ENCODE measurements at regions not wholly inside any gene's neighbourhood (a gene's known extent, or its start where the extent isn't known, plus 50 kb on each side); places are given as distances from the start of the nearest gene placed in this dataset.
"Not testable (repeated sequence)": the region's sequence is repeated elsewhere in the genome, so short reads cannot be mapped to it uniquely, and the experiment has no call there.

GRCh38 chr2:158866082-158866481 lies 71.0 kb downstream of the DAPL1 start:
- not testable (repeated sequence) for DNase-seq

DNA sequence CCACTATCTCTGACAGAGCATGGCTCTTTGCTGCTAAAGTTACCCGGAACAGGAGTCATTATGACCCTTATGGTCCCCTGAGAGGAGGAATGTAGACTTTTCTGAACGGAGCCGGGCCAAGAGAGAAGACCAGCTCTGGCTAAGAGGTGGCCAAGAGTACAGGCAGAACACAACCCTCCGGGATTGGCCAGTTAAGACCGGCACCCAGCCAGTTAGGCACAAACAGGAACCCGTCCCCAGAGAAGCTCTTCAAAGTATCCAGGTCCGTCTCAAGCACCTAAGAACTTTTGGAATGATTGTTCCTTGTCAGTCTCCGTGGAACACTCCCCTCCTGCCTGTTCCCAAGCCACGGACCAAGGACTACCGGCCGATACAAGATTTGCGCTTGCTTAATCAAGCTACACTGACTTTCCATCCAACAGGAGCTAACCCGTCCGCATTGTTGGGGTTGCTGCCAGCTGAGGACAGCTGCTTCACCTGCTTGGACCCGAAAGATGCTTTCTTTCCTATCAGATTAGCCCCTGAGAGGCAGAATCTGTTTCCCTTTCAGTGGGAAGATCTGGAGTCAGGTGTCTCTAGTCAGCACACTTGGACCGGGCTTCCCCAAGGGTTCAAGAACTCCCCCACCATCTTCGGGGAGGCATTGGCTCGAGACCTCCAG lies 72.5 kb downstream of the DAPL1 start:
- not testable (repeated sequence) for DNase-seq

- DNase-seq: not testable (repeated sequence)
These were observed 73.3 kb downstream of the DAPL1 start for GRCh38 chr2:158868386-158868785.

DNA sequence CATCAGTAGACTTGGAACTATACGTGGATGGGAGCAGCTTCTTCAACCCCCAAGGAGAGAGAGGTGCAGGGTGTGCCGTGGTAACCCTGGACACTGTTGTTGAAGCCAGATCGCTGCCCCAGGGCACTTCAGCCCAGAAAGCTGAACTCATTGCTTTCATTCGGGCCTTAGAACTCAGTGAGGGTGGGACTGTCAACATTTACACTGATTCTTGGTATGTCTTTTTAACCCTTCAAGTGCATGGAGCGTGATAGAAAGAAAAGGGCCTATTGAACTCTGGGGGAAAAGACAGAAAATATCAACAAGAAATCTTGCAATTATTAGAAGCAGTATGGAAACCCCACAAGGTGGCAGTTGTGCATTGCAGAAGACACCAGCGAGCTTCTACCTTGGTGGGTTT lies 74.0 kb downstream of the DAPL1 start:
- not testable (repeated sequence) for DNase-seq

DNA sequence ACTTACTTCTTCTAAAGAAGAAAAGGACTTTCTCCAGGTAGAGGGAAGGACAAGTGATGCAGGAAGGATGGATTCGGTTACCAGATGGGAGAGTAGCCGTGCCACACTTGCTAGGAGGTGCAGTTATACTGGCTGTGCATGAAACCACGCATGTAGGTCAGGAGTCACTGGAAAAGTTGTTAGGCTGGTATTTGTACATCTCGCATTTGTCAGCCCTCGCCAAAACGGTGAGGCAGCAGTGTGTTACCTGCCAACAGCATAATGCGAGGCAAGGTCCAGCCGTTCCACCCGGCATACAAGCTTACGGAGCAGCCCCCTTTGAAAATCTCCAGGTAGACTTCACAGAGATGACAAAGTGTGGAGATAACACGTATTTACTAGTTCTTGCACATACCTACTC lies 74.5 kb downstream of the DAPL1 start:
- not testable (repeated sequence) for DNase-seq

DNA sequence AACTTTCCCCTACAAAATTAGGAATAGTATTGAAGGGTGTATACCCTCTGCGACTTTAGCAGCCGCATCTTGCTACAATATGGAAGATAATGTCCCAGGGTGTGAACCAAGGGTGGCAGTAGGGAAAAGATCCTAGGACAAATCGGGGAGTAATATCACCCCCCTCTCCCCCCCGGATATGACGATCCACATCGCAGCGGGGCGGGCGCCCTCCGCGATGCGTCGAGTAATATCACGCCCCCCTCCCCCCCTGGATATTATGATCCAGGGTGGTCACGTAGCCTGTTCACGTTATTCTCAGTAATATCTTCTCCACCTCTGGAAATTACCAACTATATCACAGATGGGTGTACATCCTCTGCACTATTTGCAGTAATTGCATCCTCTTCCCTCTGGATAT lies 82.9 kb downstream of the DAPL1 start:
- no peak for DNase-seq

DNA sequence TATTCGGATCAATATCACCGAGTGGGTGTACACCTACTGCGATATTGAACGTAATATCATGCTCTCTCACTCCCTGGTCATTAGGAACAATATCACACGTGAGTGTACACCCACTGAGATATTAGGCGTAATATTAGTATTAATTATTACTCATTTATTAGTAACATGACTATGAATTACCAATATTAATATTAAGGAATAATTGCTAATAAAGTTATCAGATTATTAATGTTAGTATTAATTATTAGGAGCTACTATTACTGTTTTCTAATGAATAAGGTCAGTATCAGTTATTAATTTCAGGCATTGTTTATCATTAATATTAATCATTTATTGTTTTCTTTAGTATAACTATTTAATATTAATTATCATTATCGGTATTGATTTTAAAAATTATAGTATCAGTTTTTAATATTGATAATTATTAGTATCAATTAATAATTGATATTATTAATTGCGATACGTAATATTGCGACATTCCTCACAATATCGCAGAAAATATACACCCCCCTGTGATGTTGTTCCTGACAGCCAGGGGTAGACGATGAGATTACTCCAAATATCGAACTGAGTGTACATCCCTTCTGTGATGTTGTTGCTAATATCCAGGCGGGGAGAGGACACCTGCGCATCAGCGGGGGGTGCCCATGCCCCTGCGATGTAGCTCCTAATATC lies 84.2 kb downstream of the DAPL1 start:
- DNase-seq: no peak

- DNase-seq: no peak
These were observed 86.1 kb upstream of the TANC1 start for GRCh38 chr2:158882297-158882696.

DNA sequence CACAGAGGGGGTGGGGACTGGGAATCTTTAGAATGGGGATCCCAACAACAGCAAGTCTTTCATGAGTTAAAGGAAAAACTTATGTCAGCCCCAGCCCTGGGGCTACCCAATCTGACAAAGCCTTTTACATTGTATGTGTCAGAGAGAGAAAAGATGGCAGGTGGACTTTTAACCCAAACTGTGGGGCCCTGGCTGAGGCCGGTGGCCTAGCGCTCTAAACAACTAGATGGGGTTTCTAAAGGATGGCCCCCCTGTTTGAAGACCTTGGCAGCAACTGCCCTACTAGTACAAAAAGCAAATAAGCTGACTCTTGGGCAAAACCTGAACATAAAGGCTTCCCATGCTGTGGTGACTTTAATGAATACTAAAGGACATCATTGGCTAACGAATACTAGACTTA lies 83.9 kb upstream of the TANC1 start:
- not testable (repeated sequence) for DNase-seq

DNA sequence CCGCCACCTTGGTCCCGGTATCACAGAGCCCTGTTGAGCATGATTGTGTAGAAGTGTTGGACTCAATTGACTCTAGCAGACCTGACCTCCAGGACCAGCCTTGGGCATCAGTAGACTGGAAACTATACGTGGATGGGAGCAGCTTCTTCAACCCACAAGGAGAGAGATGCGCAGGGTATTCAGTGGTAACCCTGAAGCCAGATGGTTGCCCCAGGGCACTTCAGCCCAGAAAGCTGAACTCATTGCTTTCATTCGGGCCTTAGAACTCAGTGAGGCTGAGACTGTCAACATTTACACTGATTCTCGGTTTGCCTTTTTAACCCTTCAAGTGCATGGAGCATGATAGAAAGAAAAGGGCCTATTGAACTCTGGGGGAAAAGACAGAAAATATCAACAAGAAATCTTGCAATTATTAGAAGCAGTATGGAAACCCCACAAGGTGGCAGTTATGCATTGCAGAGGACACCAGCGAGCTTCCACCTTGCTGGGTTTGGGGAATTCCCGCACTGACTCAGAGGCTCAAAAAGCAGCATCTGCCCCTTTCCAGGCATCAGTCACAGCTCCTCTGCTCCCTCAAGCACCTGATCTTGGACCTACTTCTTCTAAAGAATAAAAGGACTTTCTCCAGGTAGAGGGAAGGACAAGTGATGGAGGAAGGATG lies 83.3 kb upstream of the TANC1 start:
- not testable (repeated sequence) for DNase-seq

DNA sequence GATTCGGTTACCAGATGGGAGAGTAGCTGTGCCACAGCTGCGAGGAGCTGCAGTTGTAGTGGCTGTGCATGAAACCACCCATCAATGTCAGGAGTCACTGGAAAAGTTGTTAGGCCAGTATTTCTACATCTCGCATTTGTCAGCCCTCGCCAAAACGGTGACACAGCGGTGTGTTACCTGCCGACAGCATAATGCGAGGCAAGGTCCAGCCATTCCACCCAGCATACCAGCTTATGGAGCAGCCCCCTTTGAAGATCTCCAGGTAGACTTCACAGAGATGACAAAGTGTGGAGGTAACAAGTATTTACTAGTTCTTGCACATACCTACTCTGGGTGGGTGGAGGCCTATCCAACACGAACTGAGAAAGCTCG lies 82.8 kb upstream of the TANC1 start:
- not testable (repeated sequence) for DNase-seq

GRCh38 chr2:158889135-158889853 lies 79.1 kb upstream of the TANC1 start:
- no peak for DNase-seq

- DNase-seq: no peak
These were observed 78.0 kb upstream of the TANC1 start for GRCh38 chr2:158890296-158890905.

- DNase-seq: peak; percentile 92
These were observed 75.4 kb upstream of the TANC1 start for GRCh38 chr2:158893026-158893425.

DNA sequence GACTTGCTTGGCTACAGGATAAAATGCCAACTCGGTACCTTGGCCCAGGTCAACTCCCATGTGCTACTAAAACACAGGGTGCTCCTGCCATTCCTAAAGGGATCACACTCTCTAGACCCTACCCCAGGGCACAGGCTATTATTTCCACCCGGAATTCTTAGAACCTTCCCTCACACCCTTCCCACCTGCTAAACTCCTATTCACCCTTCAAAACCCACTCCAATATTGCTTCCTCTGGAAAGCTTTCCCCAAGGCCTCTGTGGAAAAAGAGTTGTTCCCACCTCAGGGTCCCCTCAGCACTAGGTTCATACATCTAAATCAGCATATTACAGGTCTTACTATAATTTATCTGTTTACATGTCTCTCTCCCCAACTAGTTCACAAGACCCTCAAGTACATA lies 75.0 kb upstream of the TANC1 start:
- DNase-seq: no peak

GRCh38 chr2:158894078-158894477 lies 74.4 kb upstream of the TANC1 start:
- no peak for DNase-seq

GRCh38 chr2:158894572-158894971 lies 73.9 kb upstream of the TANC1 start:
- no peak for DNase-seq

DNA sequence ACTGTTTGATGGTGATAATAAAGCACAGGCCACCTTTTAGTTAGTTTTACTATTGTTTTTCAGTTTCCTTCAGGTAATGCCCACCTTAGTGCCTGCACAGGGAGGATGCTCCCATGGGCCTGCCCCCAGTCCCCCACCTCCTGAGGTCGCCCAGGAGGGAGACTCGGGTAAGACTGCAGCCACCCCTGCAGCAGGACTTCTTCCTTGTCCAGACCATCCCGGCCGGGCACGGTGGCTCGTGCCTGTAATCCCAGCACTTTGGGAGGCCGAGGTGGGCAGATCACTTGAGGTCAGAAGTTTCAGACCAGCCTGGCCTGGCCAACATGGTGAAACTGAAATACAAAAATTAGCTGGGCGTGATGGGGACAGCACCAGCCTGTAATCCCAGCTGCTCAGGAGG lies 68.1 kb upstream of the TANC1 start:
- DNase-seq: no peak

DNA sequence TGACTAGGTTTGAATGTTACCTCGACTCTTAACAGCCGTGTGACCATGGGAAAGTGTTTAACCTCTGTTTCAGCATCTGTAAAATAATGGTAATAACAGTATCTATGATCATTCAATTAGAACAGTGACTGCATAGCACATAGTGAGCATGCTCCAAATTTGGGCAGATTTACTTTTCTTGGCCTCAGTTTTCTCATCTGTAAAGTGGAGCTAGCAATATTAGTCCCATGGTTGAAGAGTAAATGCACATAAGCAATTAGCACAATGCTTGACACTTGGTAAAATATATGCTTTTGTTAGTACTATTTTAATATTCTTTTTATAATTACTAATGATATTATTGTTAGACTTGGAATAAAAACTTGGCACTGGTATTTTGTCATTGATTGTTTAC lies 66.4 kb upstream of the TANC1 start:
- DNase-seq: no peak

GRCh38 chr2:158903711-158904405 lies 64.6 kb upstream of the TANC1 start:
- no peak for DNase-seq

GRCh38 chr2:158904627-158905177 lies 63.7 kb upstream of the TANC1 start:
- DNase-seq: no peak

GRCh38 chr2:158905341-158905740 lies 63.1 kb upstream of the TANC1 start:
- no peak for DNase-seq

Data from NCI-H2171 (cell line).